GM12873 (cell line): ENCODE measurements at regions not wholly inside any gene's neighbourhood (a gene's known extent, or its start where the extent isn't known, plus 50 kb on each side); places are given as distances from the start of the nearest gene placed in this dataset.

Experiments
- TF ChIP-seq, protein P1 (sequence below): IDR thresholded peaks from 2 replicates; pipeline ENCODE4 v1.5.1; 2012; ENCODE audit warnings: low read depth, mild to moderate bottlenecking, moderate library complexity, low read length, control low read depth; ENCODE audit not compliant: insufficient read depth; ENCODE audit errors: missing control alignments

DNA sequence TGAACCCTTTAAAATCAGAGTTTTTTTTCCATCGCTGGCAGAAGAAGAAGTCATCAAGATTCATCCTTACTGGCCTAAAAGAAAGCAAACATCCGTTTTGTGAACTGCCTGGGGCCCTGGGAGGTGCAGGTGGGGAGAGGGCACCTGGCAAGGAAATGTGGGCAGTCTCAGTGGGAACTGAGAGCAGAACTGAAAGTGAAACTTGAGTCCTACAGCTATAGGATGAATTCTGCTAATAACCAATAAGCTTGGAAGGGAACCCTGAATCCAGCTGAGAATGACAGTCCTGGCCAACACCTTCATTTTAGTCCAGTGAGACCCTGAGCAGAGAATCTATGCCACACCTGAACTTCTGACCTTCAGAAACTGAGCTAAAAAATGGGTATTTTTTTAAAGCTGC, 130.1 kb upstream of the ASCC3 start:
- TF ChIP-seq, protein P1, sequence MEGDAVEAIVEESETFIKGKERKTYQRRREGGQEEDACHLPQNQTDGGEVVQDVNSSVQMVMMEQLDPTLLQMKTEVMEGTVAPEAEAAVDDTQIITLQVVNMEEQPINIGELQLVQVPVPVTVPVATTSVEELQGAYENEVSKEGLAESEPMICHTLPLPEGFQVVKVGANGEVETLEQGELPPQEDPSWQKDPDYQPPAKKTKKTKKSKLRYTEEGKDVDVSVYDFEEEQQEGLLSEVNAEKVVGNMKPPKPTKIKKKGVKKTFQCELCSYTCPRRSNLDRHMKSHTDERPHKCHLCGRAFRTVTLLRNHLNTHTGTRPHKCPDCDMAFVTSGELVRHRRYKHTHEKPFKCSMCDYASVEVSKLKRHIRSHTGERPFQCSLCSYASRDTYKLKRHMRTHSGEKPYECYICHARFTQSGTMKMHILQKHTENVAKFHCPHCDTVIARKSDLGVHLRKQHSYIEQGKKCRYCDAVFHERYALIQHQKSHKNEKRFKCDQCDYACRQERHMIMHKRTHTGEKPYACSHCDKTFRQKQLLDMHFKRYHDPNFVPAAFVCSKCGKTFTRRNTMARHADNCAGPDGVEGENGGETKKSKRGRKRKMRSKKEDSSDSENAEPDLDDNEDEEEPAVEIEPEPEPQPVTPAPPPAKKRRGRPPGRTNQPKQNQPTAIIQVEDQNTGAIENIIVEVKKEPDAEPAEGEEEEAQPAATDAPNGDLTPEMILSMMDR = no peak

- TF ChIP-seq, protein P1 = no peak
These were observed 132.6 kb upstream of the ASCC3 start for GRCh38 chr6:101013612-101014195.

GRCh38 chr6:101015541-101015940, 134.4 kb upstream of the ASCC3 start:
- TF ChIP-seq, protein P1 = no peak

GRCh38 chr6:101016163-101016562, 135.0 kb upstream of the ASCC3 start:
- TF ChIP-seq, protein P1 = no peak

GRCh38 chr6:101018157-101018556, 137.0 kb upstream of the ASCC3 start:
- TF ChIP-seq, protein P1 = no peak

DNA sequence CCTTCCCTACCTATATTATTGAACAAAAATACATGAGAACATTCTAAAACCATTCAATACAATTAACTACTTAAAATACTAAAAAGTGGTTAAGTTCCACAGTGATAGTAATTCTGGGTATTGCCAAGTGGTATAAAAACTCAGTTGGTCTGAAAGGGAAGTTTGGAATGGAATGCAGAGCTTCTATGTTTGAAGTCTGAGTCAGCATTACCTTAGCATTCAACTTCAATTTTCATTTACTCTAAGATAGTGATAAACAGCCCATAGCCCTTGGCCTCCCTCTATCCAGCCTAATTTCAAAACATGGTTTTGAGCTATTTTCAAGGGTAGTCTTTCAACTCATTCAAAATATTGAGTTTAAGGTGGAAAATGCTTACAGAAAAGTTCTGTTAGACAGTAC, 140.4 kb upstream of the ASCC3 start:
- TF ChIP-seq, protein P1 = no peak

- TF ChIP-seq, protein P1 = no peak
These were observed 161.8 kb upstream of the ASCC3 start for GRCh38 chr6:101042966-101043365.
